Fibroblast of the conjunctiva (primary cell): ENCODE measurements at regions not wholly inside any gene's neighbourhood (a gene's known extent, or its start where the extent isn't known, plus 50 kb on each side); places are given as distances from the start of the nearest gene placed in this dataset.

Experiments used
- DNase-seq: peaks from one replicate; pipeline ENCODE4 v3.0.0-alpha.2; 2010; ENCODE audit warnings: low read depth

GRCh38 chr2:145689277-145689676 lies 1169.4 kb upstream of the ZEB2 start:
- no peak for DNase-seq

- no peak for DNase-seq
These were observed 1168.2 kb upstream of the ZEB2 start for GRCh38 chr2:145688156-145688555.

- peak; percentile 13 for DNase-seq
These were observed 1167.7 kb upstream of the ZEB2 start for GRCh38 chr2:145687442-145688134.

- no peak for DNase-seq
These were observed 1165.6 kb upstream of the ZEB2 start for GRCh38 chr2:145685383-145686050.

- no peak for DNase-seq
These were observed 1162.7 kb upstream of the ZEB2 start for GRCh38 chr2:145682546-145683157.

GRCh38 chr2:145680276-145680675 lies 1160.4 kb upstream of the ZEB2 start:
- DNase-seq, result no peak

GRCh38 chr2:145677371-145677770 lies 1157.5 kb upstream of the ZEB2 start:
- DNase-seq, result no peak

- no peak for DNase-seq
These were observed 1154.8 kb upstream of the ZEB2 start for GRCh38 chr2:145674705-145675104.

- DNase-seq, result no peak
These were observed 1149.4 kb upstream of the ZEB2 start for GRCh38 chr2:145669301-145669700.

GRCh38 chr2:145666552-145666951 lies 1146.6 kb upstream of the ZEB2 start:
- no peak for DNase-seq

- no peak for DNase-seq
These were observed 1137.3 kb upstream of the ZEB2 start for GRCh38 chr2:145657265-145657664.

GRCh38 chr2:145655165-145655765 lies 1135.3 kb upstream of the ZEB2 start:
- DNase-seq, result no peak

- DNase-seq, result no peak
These were observed 1134.8 kb upstream of the ZEB2 start for GRCh38 chr2:145654746-145655145.

- no peak for DNase-seq
These were observed 1134.2 kb upstream of the ZEB2 start for GRCh38 chr2:145654156-145654555.

- no peak for DNase-seq
These were observed 1133.6 kb upstream of the ZEB2 start for GRCh38 chr2:145653553-145653952.

- DNase-seq, result peak; percentile 28
These were observed 1132.9 kb upstream of the ZEB2 start for GRCh38 chr2:145652571-145653545.

- DNase-seq, result no peak
These were observed 1132.1 kb upstream of the ZEB2 start for GRCh38 chr2:145652036-145652435.

- DNase-seq, result no peak
These were observed 1130.3 kb upstream of the ZEB2 start for GRCh38 chr2:145650226-145650625.

GRCh38 chr2:145649061-145649460 lies 1129.1 kb upstream of the ZEB2 start:
- no peak for DNase-seq

- no peak for DNase-seq
These were observed 1124.9 kb upstream of the ZEB2 start for GRCh38 chr2:145644820-145645302.

- DNase-seq, result no peak
These were observed 1118.8 kb upstream of the ZEB2 start for GRCh38 chr2:145638675-145639074.
